ENCODE measurements at regions not wholly inside any gene's neighbourhood (a gene's known extent, or its start where the extent isn't known, plus 50 kb on each side); places are given as distances from the start of the nearest gene placed in this dataset.

DNA sequence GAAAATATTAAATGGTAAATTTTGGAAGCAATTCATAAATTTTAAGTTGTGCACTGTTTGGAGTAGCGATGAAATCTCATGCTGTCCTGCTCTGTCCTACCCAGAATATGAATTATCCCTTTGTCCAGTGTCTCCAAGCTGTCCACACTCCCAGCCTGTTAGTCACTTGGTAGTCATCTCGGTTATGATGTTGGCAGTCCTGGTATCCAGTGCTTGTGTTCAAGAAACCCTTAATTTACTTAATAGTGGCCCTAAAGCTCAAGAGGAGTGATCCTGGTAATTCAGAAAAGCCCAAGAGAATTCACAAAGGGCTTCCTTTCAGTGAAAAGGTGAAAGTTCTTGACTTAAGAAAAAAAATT is 71.8 kb upstream of the STAM2 start:
- TF ChIP-seq EZH2 (IDR thresholded peaks at IDR 0.05; ENCODE audit: borderline replicate concordance, low read depth, low read length, severe bottlenecking): no peak
- TF ChIP-seq, protein P1, sequence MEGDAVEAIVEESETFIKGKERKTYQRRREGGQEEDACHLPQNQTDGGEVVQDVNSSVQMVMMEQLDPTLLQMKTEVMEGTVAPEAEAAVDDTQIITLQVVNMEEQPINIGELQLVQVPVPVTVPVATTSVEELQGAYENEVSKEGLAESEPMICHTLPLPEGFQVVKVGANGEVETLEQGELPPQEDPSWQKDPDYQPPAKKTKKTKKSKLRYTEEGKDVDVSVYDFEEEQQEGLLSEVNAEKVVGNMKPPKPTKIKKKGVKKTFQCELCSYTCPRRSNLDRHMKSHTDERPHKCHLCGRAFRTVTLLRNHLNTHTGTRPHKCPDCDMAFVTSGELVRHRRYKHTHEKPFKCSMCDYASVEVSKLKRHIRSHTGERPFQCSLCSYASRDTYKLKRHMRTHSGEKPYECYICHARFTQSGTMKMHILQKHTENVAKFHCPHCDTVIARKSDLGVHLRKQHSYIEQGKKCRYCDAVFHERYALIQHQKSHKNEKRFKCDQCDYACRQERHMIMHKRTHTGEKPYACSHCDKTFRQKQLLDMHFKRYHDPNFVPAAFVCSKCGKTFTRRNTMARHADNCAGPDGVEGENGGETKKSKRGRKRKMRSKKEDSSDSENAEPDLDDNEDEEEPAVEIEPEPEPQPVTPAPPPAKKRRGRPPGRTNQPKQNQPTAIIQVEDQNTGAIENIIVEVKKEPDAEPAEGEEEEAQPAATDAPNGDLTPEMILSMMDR (IDR thresholded peaks at IDR 0.05; ENCODE audit: extremely low read depth in 1 of 2, insufficient read depth in 1 of 2, low read depth in 1 of 2, low read length in 2 of 2): no peak
- no peak for TF ChIP-seq POLR2A (IDR thresholded peaks at IDR 0.05; ENCODE audit: low read depth, low read length)
- no peak for TF ChIP-seq POLR2AphosphoS5 (IDR thresholded peaks at IDR 0.05; ENCODE audit: insufficient read depth, low read depth, low read length)
- TF ChIP-seq MYC (IDR thresholded peaks at IDR 0.05; ENCODE audit: low read depth, low read length): no peak
- TF ChIP-seq, protein P2, sequence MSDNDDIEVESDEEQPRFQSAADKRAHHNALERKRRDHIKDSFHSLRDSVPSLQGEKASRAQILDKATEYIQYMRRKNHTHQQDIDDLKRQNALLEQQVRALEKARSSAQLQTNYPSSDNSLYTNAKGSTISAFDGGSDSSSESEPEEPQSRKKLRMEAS (IDR thresholded peaks at IDR 0.05; ENCODE audit: insufficient read depth, insufficient read length): no peak
- no peak for TF ChIP-seq GATA2 (IDR thresholded peaks at IDR 0.05; ENCODE audit: insufficient read depth, insufficient read length, low read depth, low read length)
- no peak for TF ChIP-seq FOS (IDR thresholded peaks at IDR 0.05; ENCODE audit: borderline replicate concordance, insufficient read depth, low read length)
